Peyer's patch (tissue), 4 donors: ENCODE measurements at regions not wholly inside any gene's neighbourhood (a gene's known extent, or its start where the extent isn't known, plus 50 kb on each side); places are given as distances from the start of the nearest gene placed in this dataset.

Experiments
- POLR2A ChIP-seq, 2 donors: fragments of 450-650 bp; IDR thresholded peaks; one replicate each; pipeline ENCODE4 v1.5.1; 2017; ENCODE audit warnings: antibody characterized with exemption in 2 of 2, mild to moderate bottlenecking in 2 of 2, moderate library complexity in 2 of 2
- TF ChIP-seq, protein P1 (sequence below), 6 experiments: fragments of 450-650 bp in 4 of 6; fragments of 200-600 bp in 2 of 6; sonication (generic) in 1 of 6; IDR thresholded peaks; one replicate each; pipeline ENCODE4 v1.5.1; 2017 to 2019; ENCODE audit warnings: antibody characterized with exemption in 6 of 6, mild to moderate bottlenecking in 3 of 6, moderate library complexity in 1 of 6

DNA sequence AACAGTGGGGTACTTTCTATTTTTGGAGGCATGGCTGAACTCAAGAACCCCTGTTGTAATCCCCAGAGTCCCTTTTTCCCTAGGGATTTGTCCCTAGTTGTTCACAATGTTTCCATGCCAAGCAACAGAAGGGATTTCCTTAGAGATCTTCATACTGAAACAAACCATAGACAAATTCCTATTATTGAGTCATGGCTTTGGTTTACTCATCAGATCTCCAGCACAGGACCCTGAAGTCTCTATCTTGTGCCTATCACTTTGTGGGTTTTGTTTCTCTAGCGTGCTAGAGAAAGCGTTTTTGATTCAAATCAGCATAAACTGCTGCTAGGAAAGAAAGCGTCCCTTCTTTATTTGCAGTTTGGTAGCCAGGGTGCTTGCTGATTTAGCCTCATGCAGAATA, 165.0 kb downstream of the BAMBI start:
- no peak for TF ChIP-seq POLR2A (IDR thresholded peaks at IDR 0.05)
- TF ChIP-seq, protein P1, sequence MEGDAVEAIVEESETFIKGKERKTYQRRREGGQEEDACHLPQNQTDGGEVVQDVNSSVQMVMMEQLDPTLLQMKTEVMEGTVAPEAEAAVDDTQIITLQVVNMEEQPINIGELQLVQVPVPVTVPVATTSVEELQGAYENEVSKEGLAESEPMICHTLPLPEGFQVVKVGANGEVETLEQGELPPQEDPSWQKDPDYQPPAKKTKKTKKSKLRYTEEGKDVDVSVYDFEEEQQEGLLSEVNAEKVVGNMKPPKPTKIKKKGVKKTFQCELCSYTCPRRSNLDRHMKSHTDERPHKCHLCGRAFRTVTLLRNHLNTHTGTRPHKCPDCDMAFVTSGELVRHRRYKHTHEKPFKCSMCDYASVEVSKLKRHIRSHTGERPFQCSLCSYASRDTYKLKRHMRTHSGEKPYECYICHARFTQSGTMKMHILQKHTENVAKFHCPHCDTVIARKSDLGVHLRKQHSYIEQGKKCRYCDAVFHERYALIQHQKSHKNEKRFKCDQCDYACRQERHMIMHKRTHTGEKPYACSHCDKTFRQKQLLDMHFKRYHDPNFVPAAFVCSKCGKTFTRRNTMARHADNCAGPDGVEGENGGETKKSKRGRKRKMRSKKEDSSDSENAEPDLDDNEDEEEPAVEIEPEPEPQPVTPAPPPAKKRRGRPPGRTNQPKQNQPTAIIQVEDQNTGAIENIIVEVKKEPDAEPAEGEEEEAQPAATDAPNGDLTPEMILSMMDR (IDR thresholded peaks at IDR 0.05), result no peak
